HepG2 (cell line): ENCODE measurements at regions not wholly inside any gene's neighbourhood (a gene's known extent, or its start where the extent isn't known, plus 50 kb on each side); places are given as distances from the start of the nearest gene placed in this dataset.

Source experiments
- ATF6 ChIP-seq: sonication (generic); formaldehyde crosslinking; conservative IDR thresholded peaks from 2 replicates; pipeline ENCODE4 v1.4.0; 2020; ENCODE audit warnings: missing genetic modification reagents
- BCL3 ChIP-seq: sonication (generic); formaldehyde crosslinking; IDR thresholded peaks from 2 replicates; pipeline ENCODE4 v1.5.1; 2020; ENCODE audit warnings: mild to moderate bottlenecking, missing genetic modification reagents, moderate library complexity
- ETV5 ChIP-seq: IDR thresholded peaks from 2 replicates; pipeline ENCODE4 v1.6.1; 2018; ENCODE audit warnings: missing biosample characterization, missing genetic modification reagents, inconsistent platforms, borderline replicate concordance
- FOXM1 ChIP-seq: sonication (generic); formaldehyde crosslinking; IDR thresholded peaks from 2 replicates; pipeline ENCODE4 v1.5.0; 2020; ENCODE audit warnings: missing genetic modification reagents
- HDAC1 ChIP-seq: sonication (generic); formaldehyde crosslinking; IDR thresholded peaks from 2 replicates; pipeline ENCODE4 v1.5.1; 2020; ENCODE audit warnings: mild to moderate bottlenecking, missing genetic modification reagents
- HINFP ChIP-seq: sonication (generic); formaldehyde crosslinking; IDR thresholded peaks from 2 replicates; pipeline ENCODE4 v1.4.0; 2020; ENCODE audit warnings: low read depth, mild to moderate bottlenecking, missing genetic modification reagents
- HOMEZ ChIP-seq: IDR thresholded peaks from 2 replicates; pipeline ENCODE4 v1.6.1; 2016; ENCODE audit warnings: low read depth
- KDM3A ChIP-seq: IDR thresholded peaks from 2 replicates; pipeline ENCODE4 v1.6.1; 2018; ENCODE audit warnings: low read depth, missing compliant biosample characterization
- ONECUT2 ChIP-seq: sonication (generic); formaldehyde crosslinking; IDR thresholded peaks from 2 replicates; pipeline ENCODE4 v1.4.0; 2020; ENCODE audit warnings: missing genetic modification reagents
- RFX1 ChIP-seq: fragments of 450-650 bp; IDR thresholded peaks from 2 replicates; pipeline ENCODE4 v1.6.1; 2017
- SRF ChIP-seq: IDR thresholded peaks from 2 replicates; pipeline ENCODE4 v1.6.1; 2011; ENCODE audit warnings: mild to moderate bottlenecking, low read depth, low read length, moderate library complexity
- TAF1 ChIP-seq: sonication (generic); formaldehyde crosslinking; IDR thresholded peaks from 2 replicates; pipeline ENCODE4 v1.4.0; 2020; ENCODE audit warnings: missing genetic modification reagents
- THAP11 ChIP-seq: IDR thresholded peaks from 2 replicates; pipeline ENCODE4 v1.6.1; 2016; ENCODE audit warnings: missing biosample characterization, missing genetic modification reagents
- ZBED4 ChIP-seq: sonication (generic); formaldehyde crosslinking; IDR thresholded peaks from 2 replicates; pipeline ENCODE4 v1.4.0; 2020; ENCODE audit warnings: missing genetic modification reagents, borderline replicate concordance
- ZBTB38 ChIP-seq: sonication (generic); formaldehyde crosslinking; IDR thresholded peaks from 2 replicates; pipeline ENCODE4 v1.5.1; 2020; ENCODE audit warnings: mild to moderate bottlenecking, missing genetic modification reagents
- ZMAT5 ChIP-seq: sonication (generic); formaldehyde crosslinking; IDR thresholded peaks from 2 replicates; pipeline ENCODE4 v1.5.0; 2020; ENCODE audit warnings: mild to moderate bottlenecking, low read depth, missing genetic modification reagents, borderline replicate concordance
- ZNF180 ChIP-seq: sonication (generic); formaldehyde crosslinking; IDR thresholded peaks from 2 replicates; pipeline ENCODE4 v1.4.0; 2020; ENCODE audit warnings: low read depth, missing genetic modification reagents, borderline replicate concordance
- ZNF446 ChIP-seq: sonication (generic); formaldehyde crosslinking; IDR thresholded peaks from 2 replicates; pipeline ENCODE4 v1.5.0; 2020; ENCODE audit warnings: mild to moderate bottlenecking, missing genetic modification reagents
- ZNF639 ChIP-seq: conservative IDR thresholded peaks from 2 replicates; pipeline ENCODE4 v1.6.1; 2018; ENCODE audit warnings: missing genetic modification reagents

- peak; percentile 73; the same call in 1 of the 2 replicates for TF ChIP-seq ZNF639 (CRISPR knock-in tag)
- no peak for TF ChIP-seq ZNF180
- TF ChIP-seq ZBED4 (CRISPR knock-in tag): peak; percentile 86; the same call in 1 of the 2 replicates
- TF ChIP-seq KDM3A (CRISPR knock-in tag): peak; percentile 90
- TF ChIP-seq HDAC1 (CRISPR knock-in tag): peak; percentile 76
- TF ChIP-seq ZNF446: 0 out of 2 replicates have a peak, but pooled peaks have one; percentile 26
- TF ChIP-seq ETV5 (CRISPR knock-in tag): peak; percentile 39; the same call in 1 of the 2 replicates
- no peak for TF ChIP-seq SRF
- TF ChIP-seq HOMEZ: 0 out of 2 replicates have a peak, but pooled peaks have one; percentile 32
- TF ChIP-seq ONECUT2 (CRISPR knock-in tag): no peak
- no peak for TF ChIP-seq RFX1
- no peak for TF ChIP-seq BCL3 (CRISPR knock-in tag)
- no peak for TF ChIP-seq FOXM1 (CRISPR knock-in tag)
- TF ChIP-seq ZMAT5: no peak
- no peak for TF ChIP-seq ATF6
- no peak for TF ChIP-seq HINFP
- TF ChIP-seq THAP11 (CRISPR knock-in tag): peak; percentile 69
- TF ChIP-seq TAF1 (CRISPR knock-in tag): peak; percentile 37; the same call in 1 of the 2 replicates
- TF ChIP-seq ZBTB38 (CRISPR knock-in tag): 0 out of 2 replicates have a peak, but pooled peaks have one; percentile 53
These were observed 54.2 kb upstream of the ID2 start (continued) for GRCh38 chr2:8627692-8628085.
